Large intestine (tissue), 3 donors: ENCODE measurements at regions not wholly inside any gene's neighbourhood (a gene's known extent, or its start where the extent isn't known, plus 50 kb on each side); places are given as distances from the start of the nearest gene placed in this dataset.
"Not testable (repeated sequence)": the region's sequence is repeated elsewhere in the genome, so short reads cannot be mapped to it uniquely, and the experiment has no call there.

Source experiments
- DNase-seq, 2 donors: peaks; one replicate each; pipeline versions ENCODE4 v3.0.0 to v3.0.0-alpha.2; 2013
- H3K27ac ChIP-seq: one replicate; pipeline ENCODE4 v1.5.1; 2013; ENCODE audit warnings: low read length
- H3K27me3 ChIP-seq: 2 replicates; pipeline ENCODE4 v1.6.1; 2013; ENCODE audit warnings: low read length; ENCODE audit not compliant: control insufficient read depth, insufficient read depth
- H3K36me3 ChIP-seq: 2 replicates; pipeline ENCODE4 v1.6.1; 2013; ENCODE audit warnings: low read length; ENCODE audit not compliant: control insufficient read depth, insufficient read depth
- H3K4me1 ChIP-seq: one replicate; pipeline ENCODE4 v1.6.1; 2013; ENCODE audit warnings: low read length; ENCODE audit not compliant: control insufficient read depth, insufficient read depth
- H3K4me3 ChIP-seq: one replicate; pipeline ENCODE4 v1.5.1; 2013; ENCODE audit warnings: low read length
- H3K9me3 ChIP-seq: one replicate; pipeline ENCODE4 v1.6.1; 2013; ENCODE audit warnings: mild to moderate bottlenecking, low read depth, low read length, moderate library complexity; ENCODE audit not compliant: control insufficient read depth
- WGBS: methylation state at CpG from one replicate; pipeline ENCODE4 v1.1.5; 2013; ENCODE audit warnings: low lambda C conversion rate; ENCODE audit not compliant: insufficient coverage; 5-methylcytosine and 5-hydroxymethylcytosine counted together

DNA sequence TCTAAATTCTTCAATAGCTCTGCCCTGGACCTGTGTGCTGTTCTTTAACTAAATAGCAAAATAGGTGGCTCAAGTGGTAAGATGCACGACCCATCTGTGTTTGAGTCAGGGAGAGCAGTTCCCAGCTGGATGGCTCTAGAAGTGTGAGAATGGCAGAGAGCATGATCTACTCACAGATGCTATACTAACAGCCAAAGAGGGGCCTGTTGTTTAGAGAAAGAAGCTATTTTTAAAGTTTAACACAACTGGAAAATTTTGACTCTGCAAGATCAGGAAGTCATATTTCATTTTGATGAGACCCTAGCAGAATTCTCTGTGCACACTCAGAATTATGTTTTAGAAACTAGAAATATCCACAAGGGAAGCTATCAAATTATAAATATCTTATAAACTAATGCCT, 87.4 kb upstream of the PIP4K2A start:
- H3K36me3 ChIP-seq = no peaks in the 10 kb centered on the region
- peaks cover 5% of the 10 kb centered on the region for H3K27me3 ChIP-seq
- H3K27ac ChIP-seq = no peak overlapping the region

DNA sequence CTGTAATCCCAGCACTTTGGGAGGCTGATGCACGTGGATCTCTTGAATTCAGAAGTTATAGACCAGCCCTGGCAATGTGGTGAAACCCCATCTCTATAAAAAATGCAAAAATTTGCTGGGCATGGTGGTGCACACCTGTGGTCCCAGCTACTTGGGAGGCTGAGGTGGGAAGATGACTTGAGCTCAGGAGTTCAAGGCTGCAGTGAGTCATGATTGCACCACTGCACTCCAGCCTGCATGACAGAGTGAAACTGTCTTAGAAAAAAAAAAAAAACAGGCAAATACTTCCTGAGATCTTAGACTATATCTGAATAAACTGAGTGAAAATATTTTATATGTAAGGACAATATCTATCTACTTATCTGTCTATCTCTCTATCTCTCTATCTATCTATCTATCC, 83.4 kb upstream of the PIP4K2A start:
- DNase-seq = not testable (repeated sequence)
- WGBS = no CpG with 5 or more reads among the region's 1 CpG

More for the DNA sequence above, 87.4 kb upstream of the PIP4K2A start:
- no peak for DNase-seq
- no CpG with 5 or more reads among the region's 1 CpG for WGBS
- no peaks in the 10 kb centered on the region for H3K9me3 ChIP-seq
- no peak overlapping the region for H3K4me3 ChIP-seq
- no peaks in the 10 kb centered on the region for H3K4me1 ChIP-seq

GRCh38 chr10:22795546-22795945, 81.2 kb upstream of the PIP4K2A start:
- Histone ChIP-seq H3K27me3 (no peaks in the 10 kb centered on the region), H3K27ac (no peak overlapping the region), H3K4me3 (no peak overlapping the region), H3K36me3 (no peaks in the 10 kb centered on the region), H3K9me3 (no peaks in the 10 kb centered on the region), H3K4me1 (no peaks in the 10 kb centered on the region)
- 94% methylated on average over 2 of the region's 3 CpGs for WGBS
- DNase-seq = no peak

More for the DNA sequence above, 83.4 kb upstream of the PIP4K2A start:
- H3K27me3 ChIP-seq, H3K4me3 ChIP-seq, H3K27ac ChIP-seq, H3K36me3 ChIP-seq, H3K9me3 ChIP-seq, H3K4me1 ChIP-seq: not testable (repeated sequence)

DNA sequence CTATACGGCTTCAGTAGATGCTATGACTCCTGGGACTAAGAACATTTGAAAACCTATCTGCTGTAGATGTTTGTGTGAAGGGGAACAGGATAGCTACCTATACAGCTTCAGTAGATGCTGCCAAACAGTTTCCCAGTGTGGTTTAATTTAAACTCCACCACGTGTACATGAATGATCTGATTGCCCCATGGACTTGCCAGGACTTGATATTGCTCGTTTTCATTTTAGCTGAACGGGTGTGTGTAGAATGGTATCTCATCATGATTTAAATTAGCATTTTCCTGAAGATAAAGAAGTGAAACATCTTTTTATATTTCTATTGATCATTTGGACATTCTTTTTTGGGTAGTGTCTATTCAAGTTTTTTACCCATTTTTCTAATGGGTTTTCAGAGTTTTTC, 77.8 kb upstream of the PIP4K2A start:
- DNase-seq = no peak
- no peaks in the 10 kb centered on the region for H3K27me3 ChIP-seq
- no peak overlapping the region for H3K27ac ChIP-seq
- no peaks in the 10 kb centered on the region for H3K9me3 ChIP-seq
- H3K4me1 ChIP-seq = no peaks in the 10 kb centered on the region
- no peaks in the 10 kb centered on the region for H3K36me3 ChIP-seq
- no CpG with 5 or more reads among the region's 4 CpGs for WGBS
- H3K4me3 ChIP-seq = no peak overlapping the region

GRCh38 chr10:22791665-22792064, 77.3 kb upstream of the PIP4K2A start:
- Histone ChIP-seq H3K27me3 (no peaks in the 10 kb centered on the region), H3K4me3 (no peak overlapping the region), H3K36me3 (no peaks in the 10 kb centered on the region), H3K4me1 (no peaks in the 10 kb centered on the region), H3K9me3 (no peaks in the 10 kb centered on the region), H3K27ac (no peak overlapping the region)
- WGBS = no CpG with 5 or more reads among the region's 5 CpGs
- DNase-seq = no peak

DNA sequence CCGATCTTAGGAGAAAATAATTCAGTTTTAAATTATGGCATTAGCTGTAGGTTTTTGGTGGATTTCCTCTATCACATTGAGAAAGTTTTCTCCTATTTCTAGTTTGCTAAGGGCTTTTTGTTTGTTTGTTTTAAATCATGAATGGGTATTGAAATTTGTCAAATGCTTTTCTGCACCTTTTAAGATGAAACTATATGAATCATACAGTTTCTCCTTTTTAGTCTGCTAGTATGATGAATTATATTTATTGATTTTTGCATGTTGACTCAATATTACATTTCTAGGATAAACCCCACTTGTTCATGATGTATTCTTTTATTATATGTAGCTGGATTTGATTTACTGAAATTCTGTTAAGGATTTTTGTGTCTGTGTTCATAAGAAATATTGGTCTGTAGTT, 70.3 kb upstream of the PIP4K2A start:
- no peaks in the 10 kb centered on the region for H3K27me3 ChIP-seq
- H3K4me1 ChIP-seq = no peaks in the 10 kb centered on the region
- H3K9me3 ChIP-seq = no peaks in the 10 kb centered on the region
- 83% methylated on average over 1 of the region's 1 CpG for WGBS
- no peaks in the 10 kb centered on the region for H3K36me3 ChIP-seq
- no peak for DNase-seq
- H3K4me3 ChIP-seq = no peak overlapping the region
- H3K27ac ChIP-seq = no peak overlapping the region

DNA sequence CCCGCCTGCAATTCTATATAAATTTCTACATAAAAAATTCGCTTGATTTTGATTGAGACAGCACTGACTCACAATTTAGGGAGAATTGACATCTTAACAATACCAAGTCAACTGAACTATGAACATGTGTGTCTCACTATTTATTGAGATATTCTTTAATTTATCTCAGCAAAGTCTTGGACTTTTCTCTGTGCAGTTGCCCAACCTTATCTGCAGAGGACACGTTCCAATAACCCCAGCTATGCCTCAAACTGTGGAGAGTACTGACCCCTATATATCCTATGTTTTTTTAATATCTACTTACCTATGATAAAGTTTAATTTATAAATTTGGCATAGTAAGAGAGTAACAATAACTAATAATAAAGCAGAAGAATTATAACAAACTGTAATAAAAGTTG, 69.4 kb upstream of the PIP4K2A start:
- no peaks in the 10 kb centered on the region for H3K27me3 ChIP-seq
- H3K36me3 ChIP-seq = no peaks in the 10 kb centered on the region
- peaks cover 3% of the 10 kb centered on the region for H3K4me1 ChIP-seq
- no peak for DNase-seq
- no CpG with 5 or more reads among the region's 3 CpGs for WGBS
- H3K9me3 ChIP-seq = no peaks in the 10 kb centered on the region
- no peak overlapping the region for H3K4me3 ChIP-seq
- H3K27ac ChIP-seq = no peak overlapping the region

DNA sequence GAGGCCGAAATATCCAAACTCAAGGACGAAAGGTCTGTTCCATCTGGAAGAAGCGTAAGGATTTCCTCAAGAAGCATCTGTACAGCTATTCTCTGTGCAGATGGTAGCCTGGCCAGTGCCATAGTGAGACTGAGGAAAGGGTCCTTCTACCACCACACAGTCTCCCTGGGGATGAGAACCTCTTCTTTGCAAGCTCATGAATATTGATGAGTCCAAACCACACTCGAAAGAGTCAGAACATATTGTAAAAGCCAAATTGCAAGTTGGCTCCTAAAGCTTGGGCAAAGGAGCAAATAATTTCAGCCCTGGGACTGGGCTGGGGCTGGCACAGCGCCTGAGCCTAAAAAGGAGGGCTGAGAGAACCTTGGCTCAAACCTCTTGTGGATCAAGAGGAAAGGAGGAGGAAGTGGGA, 66.1 kb upstream of the PIP4K2A start:
- Histone ChIP-seq H3K4me3 (no peak overlapping the region), H3K27ac (no peak overlapping the region), H3K36me3 (no peaks in the 10 kb centered on the region), H3K9me3 (no peaks in the 10 kb centered on the region), H3K27me3 (no peaks in the 10 kb centered on the region), H3K4me1 (peaks cover 3% of the 10 kb centered on the region)
- no peak for DNase-seq
- WGBS = no CpG with 5 or more reads among the region's 5 CpGs

DNA sequence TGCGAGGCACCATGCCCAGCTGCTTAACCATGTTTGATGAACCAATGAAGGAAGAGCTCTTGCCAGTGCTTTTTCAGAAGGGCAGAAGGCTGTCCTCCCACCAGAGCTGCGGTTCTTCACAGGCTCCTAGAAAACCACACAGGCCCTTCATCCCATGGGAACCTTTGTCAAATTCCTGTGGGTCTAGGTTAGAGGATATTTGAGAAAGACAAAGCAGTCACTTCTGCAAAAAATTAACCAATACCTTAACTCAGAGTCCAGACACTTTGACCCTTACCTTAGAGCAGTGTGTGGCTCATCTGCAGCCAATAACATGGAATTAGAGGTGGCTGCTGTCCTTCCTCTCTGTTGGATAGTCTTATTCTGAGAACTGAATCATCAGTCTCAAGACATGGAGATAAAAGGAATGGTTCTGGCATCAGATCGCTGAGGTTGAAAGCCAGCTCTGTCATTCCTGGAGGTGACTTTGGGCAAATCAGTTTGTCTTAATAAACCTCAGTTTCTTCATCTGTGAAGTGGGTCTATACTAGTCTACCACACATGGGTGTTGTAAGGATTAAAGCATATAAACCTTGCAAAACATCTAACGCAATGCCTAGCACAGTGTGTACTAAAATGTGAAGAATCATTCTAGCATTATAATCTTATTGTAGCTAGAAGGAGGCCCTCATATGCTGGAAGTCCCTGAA, 65.1 kb upstream of the PIP4K2A start:
- H3K36me3 ChIP-seq = no peaks in the 10 kb centered on the region
- no peak overlapping the region for H3K27ac ChIP-seq
- no CpG with 5 or more reads among the region's 4 CpGs for WGBS
- no peaks in the 10 kb centered on the region for H3K27me3 ChIP-seq
- no peaks in the 10 kb centered on the region for H3K9me3 ChIP-seq
- H3K4me1 ChIP-seq = peaks cover 3% of the 10 kb centered on the region
- DNase-seq = peak in 1 of 2 donors; percentile 29
- no peak overlapping the region for H3K4me3 ChIP-seq

DNA sequence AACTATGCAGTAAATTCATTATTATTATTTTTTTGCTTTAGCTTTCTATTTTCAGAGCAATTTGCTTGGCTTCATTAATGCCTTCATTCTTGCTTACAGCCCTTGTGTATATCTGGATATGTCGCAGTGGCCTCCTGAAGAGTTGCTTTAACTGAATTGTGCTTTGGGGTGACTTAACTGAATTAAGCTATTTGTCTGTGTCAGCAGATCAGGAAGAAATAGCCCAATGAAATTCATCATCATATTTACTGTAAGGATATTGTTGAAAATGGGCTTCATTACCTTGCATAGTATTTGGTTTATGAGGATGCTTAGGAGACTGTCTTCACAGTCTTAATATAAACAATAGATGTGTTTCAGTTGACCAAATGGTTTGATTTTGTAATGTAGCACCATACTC, 59.7 kb upstream of the PIP4K2A start:
- H3K4me1 ChIP-seq = no peaks in the 10 kb centered on the region

GRCh38 chr10:22771631-22772030, 57.3 kb upstream of the PIP4K2A start:
- H3K27me3 ChIP-seq, H3K4me1 ChIP-seq, H3K36me3 ChIP-seq, H3K27ac ChIP-seq, H3K9me3 ChIP-seq, H3K4me3 ChIP-seq, DNase-seq: not testable (repeated sequence)
- WGBS = no CpG with 5 or more reads among the region's 5 CpGs

More for the DNA sequence above, 59.7 kb upstream of the PIP4K2A start:
- no CpG with 5 or more reads among the region's 1 CpG for WGBS
- H3K27me3 ChIP-seq = no peaks in the 10 kb centered on the region
- no peak for DNase-seq
- no peaks in the 10 kb centered on the region for H3K9me3 ChIP-seq
- no peak overlapping the region for H3K4me3 ChIP-seq
- no peak overlapping the region for H3K27ac ChIP-seq
- no peaks in the 10 kb centered on the region for H3K36me3 ChIP-seq
